ENCODE measurements at regions not wholly inside any gene's neighbourhood (a gene's known extent, or its start where the extent isn't known, plus 50 kb on each side); places are given as distances from the start of the nearest gene placed in this dataset.
"Not testable (repeated sequence)": the region's sequence is repeated elsewhere in the genome, so short reads cannot be mapped to it uniquely, and the experiment has no call there.

GRCh38 chr13:79871594-79871993 lies 390.6 kb downstream of the NDFIP2 start:
- no peak for DNase-seq (ENCODE audit: low spot score)

GRCh38 chr13:79870766-79871165 lies 389.8 kb downstream of the NDFIP2 start:
- no peak for DNase-seq (ENCODE audit: low spot score)

DNA sequence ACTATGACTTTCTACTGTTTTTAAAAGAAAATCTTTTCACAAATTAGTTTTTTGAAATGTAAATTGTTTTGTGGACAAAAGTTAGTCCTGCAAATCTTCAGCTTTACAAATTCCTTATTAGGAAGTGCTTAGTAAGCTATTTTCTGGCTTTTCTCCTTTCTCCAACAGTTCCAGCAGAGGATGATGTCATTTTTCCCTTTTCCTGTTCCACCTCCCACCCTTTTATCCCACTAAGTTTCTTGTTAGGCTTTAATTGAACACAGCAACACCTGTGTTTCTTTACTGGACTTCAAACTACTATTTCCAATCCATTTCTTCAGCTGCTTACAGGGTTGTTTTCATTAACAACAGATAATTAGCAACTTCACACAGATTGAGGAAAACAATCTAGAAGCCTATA lies 389.2 kb downstream of the NDFIP2 start:
- DNase-seq (ENCODE audit: low spot score): no peak

- DNase-seq (ENCODE audit: low spot score): no peak
These were observed 388.4 kb downstream of the NDFIP2 start for GRCh38 chr13:79869326-79869725.

- no peak for DNase-seq (ENCODE audit: low spot score)
These were observed 386.3 kb downstream of the NDFIP2 start for GRCh38 chr13:79867254-79867653.

DNA sequence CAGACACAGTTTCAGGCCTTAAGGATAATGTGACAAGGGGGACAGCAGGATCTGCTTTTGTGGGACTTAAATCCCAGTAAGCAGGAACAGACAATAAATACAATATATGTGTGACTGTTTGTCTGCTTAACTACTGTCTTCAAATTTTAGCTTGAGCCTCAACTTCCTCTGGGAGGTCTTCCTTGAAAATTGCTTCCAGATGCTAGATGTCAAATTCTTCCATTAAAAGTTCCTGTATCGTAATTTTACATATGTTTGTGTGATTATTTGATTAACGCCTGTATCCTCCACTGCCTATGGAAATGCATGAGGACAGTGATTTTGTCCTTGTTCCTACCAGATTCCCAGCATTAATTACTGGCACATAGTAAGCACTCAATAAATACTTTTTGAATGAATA lies 385.5 kb downstream of the NDFIP2 start:
- DNase-seq (ENCODE audit: low spot score): no peak

GRCh38 chr13:79862515-79862914 lies 381.6 kb downstream of the NDFIP2 start:
- DNase-seq (ENCODE audit: low spot score): no peak

- no peak for DNase-seq (ENCODE audit: low spot score)
These were observed 380.8 kb downstream of the NDFIP2 start for GRCh38 chr13:79861731-79862130.

DNA sequence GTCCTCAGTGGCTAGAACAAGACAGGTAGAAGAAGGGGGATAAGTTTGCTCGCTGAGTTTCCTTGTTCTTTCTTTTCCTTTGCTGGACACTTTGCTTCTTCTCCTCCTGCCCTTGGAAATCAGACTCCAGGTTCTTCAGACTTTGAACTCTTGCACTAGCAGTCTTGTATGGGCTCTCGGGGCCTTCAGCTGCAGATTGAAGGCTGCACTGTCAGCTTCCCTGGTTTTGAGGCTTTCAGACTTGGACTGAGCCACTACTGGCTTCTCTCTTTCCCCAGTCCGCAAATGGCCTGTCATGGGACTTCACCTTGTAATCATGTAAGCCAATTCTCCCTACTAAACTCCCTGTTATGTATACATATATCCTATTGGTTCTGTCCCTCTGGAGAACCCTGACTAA lies 379.8 kb downstream of the NDFIP2 start:
- no peak for DNase-seq (ENCODE audit: low spot score)

DNA sequence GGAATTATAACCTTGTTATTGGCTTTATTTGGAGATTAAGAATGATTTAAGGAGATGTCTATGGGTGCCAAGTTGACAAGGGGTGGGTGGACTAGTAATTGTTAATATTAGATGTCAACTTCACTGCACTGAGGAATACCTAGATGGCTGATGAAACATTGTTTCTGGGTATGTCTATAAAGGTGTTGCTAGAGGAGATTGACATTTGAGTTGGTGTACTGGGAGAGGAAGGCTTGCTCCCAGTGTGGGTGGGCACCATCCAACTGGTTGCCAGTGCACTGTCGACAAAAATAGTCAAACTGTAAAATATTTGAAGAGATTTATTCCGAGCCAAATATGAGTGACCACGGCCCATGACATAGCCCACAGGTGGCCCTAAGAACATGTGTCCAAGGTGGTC lies 378.8 kb downstream of the NDFIP2 start:
- DNase-seq (ENCODE audit: low spot score): no peak

- DNase-seq (ENCODE audit: low spot score): no peak
These were observed 372.3 kb downstream of the NDFIP2 start for GRCh38 chr13:79853251-79853650.

GRCh38 chr13:79851318-79851717 lies 370.4 kb downstream of the NDFIP2 start:
- no peak for DNase-seq (ENCODE audit: low spot score)

DNA sequence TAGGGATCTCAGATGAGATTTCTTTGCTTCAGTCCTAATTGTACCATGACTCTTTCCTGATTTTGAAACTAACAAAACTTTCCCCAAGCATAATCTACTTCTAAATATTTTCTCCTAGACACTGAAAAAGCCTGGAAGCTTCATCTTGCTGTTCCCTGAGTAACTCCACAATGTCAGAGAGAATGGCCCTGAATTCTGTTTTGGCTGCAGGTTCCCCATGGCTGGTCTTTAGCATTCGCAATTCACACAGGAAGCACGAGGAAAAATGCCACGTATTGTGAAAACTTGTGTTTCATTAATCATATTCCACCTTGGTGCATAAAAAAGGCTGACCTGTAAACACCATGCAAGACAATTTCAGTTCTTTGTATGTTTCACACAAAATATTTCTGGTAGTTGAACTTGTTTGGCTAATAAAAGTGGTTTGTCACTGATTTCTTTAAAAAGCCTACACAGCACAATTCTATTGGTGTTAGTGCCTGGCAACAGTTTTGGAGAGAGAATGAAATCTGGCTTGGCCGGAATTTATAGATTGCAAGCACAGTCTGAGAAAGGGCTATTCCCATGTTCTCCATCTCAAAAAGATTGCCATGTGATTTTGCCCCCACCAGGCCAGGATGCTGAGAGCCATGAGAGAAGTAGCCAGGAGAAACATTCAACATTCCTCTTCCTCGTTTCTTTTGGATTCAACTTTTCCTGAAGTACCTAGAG lies 367.1 kb downstream of the NDFIP2 start:
- DNase-seq (ENCODE audit: low spot score): peak; percentile 30

- DNase-seq (ENCODE audit: low spot score): no peak
These were observed 365.4 kb downstream of the NDFIP2 start for GRCh38 chr13:79846386-79846785.

- no peak for DNase-seq (ENCODE audit: low spot score)
These were observed 356.9 kb downstream of the NDFIP2 start for GRCh38 chr13:79837741-79838450.

DNA sequence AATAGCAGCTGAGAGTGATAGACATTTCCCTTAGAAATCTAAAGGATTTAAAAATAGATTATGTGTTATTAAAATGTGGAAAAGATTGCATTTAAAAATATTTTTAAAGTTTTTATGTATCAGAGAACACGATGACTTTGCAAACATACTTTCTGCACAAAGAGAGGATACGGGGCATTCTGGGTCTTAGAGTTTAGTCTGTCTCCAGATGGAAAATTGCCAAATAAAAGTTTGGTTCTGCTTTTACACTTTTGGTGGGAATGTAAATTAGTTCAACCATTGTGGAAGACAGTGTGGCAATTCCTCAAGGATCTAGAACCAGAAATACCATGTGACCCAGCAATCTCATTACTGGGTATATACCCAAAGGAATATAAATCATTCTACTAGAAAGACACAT lies 355.2 kb downstream of the NDFIP2 start:
- not testable (repeated sequence) for DNase-seq (ENCODE audit: low spot score)

DNA sequence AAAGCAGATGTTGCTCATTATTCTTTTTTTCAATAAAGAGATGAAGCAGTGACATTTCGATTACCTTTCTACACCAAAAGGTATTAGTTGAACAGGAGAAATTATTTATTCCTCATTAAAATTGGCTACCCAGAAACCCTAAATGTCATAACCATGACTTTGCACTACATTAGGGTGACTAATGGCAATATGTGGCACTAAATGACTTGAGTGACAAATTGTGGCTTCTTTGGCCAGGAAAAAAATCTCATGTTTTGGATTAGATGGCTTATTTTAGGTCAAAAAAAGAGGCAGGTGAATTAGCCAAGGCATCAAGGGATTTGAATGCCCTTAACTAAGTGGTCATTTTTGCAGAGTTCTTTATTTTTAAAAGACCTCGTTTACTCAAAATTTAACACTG lies 353.9 kb downstream of the NDFIP2 start:
- DNase-seq (ENCODE audit: low spot score): no peak

DNA sequence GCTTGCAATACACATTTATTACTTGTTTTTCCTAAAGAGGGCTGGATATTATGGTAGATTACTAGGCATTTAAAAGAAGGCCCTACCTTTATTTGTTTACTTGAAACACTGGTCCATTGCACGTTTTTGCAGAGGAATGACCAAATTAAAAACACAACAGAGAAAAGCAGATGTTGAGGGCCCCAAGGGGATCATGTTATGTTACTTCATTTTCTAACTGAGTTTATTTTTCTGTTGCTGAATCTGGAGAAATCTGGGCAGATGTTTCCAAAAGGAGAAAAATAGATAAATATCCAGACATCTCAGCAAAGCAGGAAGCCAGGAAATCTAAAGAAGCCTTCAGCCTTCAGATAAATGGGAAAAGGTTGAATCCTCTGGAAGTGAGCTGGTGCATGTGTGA lies 353.0 kb downstream of the NDFIP2 start:
- no peak for DNase-seq (ENCODE audit: low spot score)

DNA sequence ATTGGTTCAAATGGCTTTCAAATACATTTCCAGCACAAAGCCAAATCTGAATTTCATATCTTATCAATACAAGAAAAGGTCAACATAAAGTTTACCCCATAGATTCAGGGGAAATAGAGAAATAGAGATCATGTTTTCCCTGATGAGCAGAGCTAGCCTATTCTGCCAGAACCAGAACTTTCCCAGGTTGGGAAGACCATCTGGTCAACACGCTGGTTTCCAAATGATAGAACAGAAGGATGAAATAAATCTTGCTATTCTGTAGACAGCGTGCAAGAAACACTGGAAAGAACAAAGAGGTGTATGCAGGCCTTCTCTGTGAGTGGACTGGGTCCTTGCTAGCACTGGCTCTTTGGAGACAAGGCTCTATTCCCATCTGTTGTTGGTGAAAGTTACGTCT lies 350.6 kb downstream of the NDFIP2 start:
- DNase-seq (ENCODE audit: low spot score): no peak

DNA sequence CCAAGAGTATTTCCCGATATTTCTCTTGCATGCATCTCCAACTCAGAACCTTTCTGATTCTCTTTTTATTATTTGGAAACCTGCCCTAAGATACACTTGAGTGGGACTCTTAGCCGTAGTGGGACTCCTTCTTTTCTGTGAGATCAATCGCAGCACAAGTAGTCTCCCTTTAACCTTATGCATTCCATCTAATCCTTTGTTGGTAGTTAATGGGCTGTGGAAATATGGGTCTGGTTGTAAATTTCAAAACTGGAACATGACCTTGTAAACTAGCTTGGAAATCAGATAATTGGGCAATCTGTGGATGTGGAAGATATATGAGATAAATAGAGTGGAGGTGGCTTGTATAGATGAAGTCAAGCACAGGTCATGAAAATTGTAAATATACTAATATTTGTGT lies 350.0 kb downstream of the NDFIP2 start:
- DNase-seq (ENCODE audit: low spot score): no peak

DNA sequence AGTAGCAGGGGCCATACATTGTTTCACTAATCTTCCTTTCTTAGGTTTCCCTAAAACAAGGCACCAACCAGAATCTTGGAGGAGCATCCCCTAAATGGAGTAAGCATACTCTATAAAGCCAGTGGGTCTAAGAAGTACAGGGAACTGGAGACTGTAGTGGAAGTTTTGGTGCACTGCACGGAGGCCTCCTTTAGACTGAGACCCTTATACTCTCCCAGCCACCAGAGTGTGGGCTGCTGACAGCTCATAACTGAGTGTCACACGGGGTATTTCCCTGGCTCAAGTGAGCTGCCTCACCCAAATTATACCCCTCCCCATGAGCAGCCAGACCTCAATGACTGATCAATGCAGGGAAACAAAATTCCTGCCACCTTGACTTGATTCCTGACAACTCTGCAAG lies 349.5 kb downstream of the NDFIP2 start:
- DNase-seq (ENCODE audit: low spot score): no peak

DNA sequence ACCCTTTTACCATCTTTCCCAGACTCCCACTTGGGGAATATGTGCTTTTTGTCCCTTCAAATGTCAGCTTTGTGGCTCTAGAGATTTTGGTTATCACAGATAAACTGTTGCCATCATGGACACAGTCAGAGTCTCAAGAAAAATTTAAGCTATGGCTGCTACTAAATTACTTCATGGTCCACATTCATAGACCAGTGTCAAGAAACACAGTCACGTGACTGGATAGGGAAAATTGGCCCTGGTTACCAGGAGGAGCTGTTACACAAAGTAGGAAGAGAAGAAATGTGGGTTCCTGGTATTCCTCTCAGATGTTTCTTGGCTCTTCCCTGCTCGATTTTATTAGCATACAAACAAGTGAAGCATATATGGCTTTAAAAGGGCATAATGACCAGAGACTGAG lies 348.9 kb downstream of the NDFIP2 start:
- DNase-seq (ENCODE audit: low spot score): no peak

DNA sequence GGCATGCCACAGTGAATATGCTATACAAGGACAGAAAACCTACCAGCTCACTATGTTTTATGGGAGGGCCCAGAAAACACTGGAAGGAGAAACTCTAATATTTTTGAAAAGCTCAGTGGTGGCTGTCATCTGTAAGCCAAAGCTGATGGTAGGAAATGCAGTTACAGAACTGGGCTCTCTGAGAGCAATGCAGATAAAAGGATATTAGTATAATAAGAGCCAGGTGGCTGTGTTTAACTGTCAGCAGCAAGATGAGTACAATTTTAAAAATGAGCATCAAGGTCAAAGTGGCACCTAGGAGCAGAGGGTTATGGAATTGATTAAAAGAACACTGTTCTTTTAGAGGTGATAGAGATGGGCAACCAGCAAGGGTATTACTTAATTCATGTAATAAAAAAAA lies 345.0 kb downstream of the NDFIP2 start:
- no peak for DNase-seq (ENCODE audit: low spot score)

- DNase-seq (ENCODE audit: low spot score): no peak
These were observed 334.1 kb downstream of the NDFIP2 start for GRCh38 chr13:79815041-79815440.
